Esophagus (tissue), 2 donors: ENCODE measurements at regions not wholly inside any gene's neighbourhood (a gene's known extent, or its start where the extent isn't known, plus 50 kb on each side); places are given as distances from the start of the nearest gene placed in this dataset.

Experiments used
- H3K27ac ChIP-seq, 2 donors: one replicate each; pipeline ENCODE4 v1.5.1; 2013; ENCODE audit warnings: low read depth in 2 of 2, mild to moderate bottlenecking in 2 of 2, inconsistent platforms in 1 of 2, low read length in 1 of 2, moderate library complexity in 1 of 2
- H3K27me3 ChIP-seq, 2 donors: one replicate each; pipeline ENCODE4 v1.6.1; 2013; ENCODE audit warnings: low read length in 2 of 2, control low read depth in 1 of 2, mild to moderate bottlenecking in 1 of 2; ENCODE audit not compliant: insufficient read depth in 2 of 2, control insufficient read depth in 1 of 2
- H3K36me3 ChIP-seq, 2 donors: one replicate each; pipeline ENCODE4 v1.6.1; 2013; ENCODE audit warnings: low read length in 1 of 2; ENCODE audit not compliant: control insufficient read depth in 2 of 2, insufficient read depth in 2 of 2
- H3K4me1 ChIP-seq, 2 donors: one replicate each; pipeline ENCODE4 v1.6.1; 2013; ENCODE audit warnings: low read length in 1 of 2; ENCODE audit not compliant: control insufficient read depth in 2 of 2, insufficient read depth in 2 of 2
- H3K4me3 ChIP-seq, 2 donors: one replicate each; pipeline ENCODE4 v1.5.1; 2013; ENCODE audit warnings: low read length in 2 of 2, mild to moderate bottlenecking in 2 of 2, low read depth in 1 of 2, moderate library complexity in 1 of 2
- H3K9me3 ChIP-seq, 2 donors: one replicate each; pipeline ENCODE4 v1.6.1; 2013; ENCODE audit warnings: mild to moderate bottlenecking in 2 of 2, low read depth in 1 of 2, low read length in 1 of 2, moderate library complexity in 1 of 2; ENCODE audit not compliant: control insufficient read depth in 2 of 2, insufficient read depth in 1 of 2
- WGBS, 2 donors: extraction: QIAGEN DNeasy Blood & Tissue Kit; methylation state at CpG; one replicate each; pipeline ENCODE4 v1.1.7; 2013; 5-methylcytosine and 5-hydroxymethylcytosine counted together
- donor health status: healthy with polysubstance abuse.
- donor health status: Bipolar disorder and iron deficiency.

- H3K4me3 ChIP-seq: no peak overlapping the region
- no peaks in the 10 kb centered on the region for H3K27me3 ChIP-seq
- 35 to 38% methylated on average over 1 of the region's 1 CpG for WGBS, 2 donors
- no peaks in the 10 kb centered on the region for H3K9me3 ChIP-seq
- H3K36me3 ChIP-seq: no peaks in the 10 kb centered on the region
- H3K27ac ChIP-seq: no peak overlapping the region
- H3K4me1 ChIP-seq: no peaks in the 10 kb centered on the region
Observed at GRCh38 chr6:140548366-140548765, 1173.9 kb upstream of the CITED2 start.

DNA sequence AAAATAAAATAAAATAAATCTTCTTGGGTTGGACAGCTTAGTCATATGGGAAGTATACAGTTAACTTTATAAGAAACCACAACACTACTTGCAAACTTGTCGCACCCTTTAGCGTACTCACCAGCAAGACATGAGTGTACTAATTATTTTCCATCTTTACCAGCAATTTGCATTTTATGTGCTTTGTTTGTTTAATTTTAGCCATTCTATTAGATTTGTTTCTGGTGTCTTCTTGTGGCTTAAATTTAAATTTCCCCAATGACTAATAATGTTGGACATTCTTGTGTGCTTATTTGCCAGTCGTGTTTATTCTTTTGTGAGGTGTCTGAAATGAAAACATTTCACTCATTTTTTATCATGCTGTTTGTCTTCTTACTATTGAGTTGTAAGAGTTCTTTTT lies 1172.2 kb upstream of the CITED2 start:
- no peaks in the 10 kb centered on the region for H3K4me1 ChIP-seq
- H3K27ac ChIP-seq: no peak overlapping the region
- no peaks in the 10 kb centered on the region for H3K36me3 ChIP-seq
- no peak overlapping the region for H3K4me3 ChIP-seq
- H3K9me3 ChIP-seq: no peaks in the 10 kb centered on the region
- WGBS, 2 donors: 74 to 89% methylated on average over 3 of the region's 3 CpGs
- H3K27me3 ChIP-seq: no peaks in the 10 kb centered on the region

DNA sequence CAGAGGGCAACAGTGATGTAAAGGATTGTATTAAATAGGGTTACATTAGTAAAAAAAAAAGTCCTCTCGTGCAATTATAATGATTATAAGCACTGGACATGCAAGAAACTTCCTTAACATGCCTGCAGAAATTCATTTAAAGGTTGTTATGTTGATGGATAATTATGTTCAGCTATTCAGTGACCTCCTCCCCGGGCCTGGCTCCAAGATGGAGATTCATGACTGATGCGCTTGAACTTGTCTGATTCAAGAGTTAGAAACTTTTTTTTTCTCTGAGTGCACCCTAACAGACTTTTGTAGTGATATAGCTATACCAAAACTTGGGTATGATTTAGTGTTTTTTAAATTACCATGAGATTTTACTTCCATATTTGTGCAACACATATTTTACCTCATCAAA lies 1170.0 kb upstream of the CITED2 start:
- Histone ChIP-seq H3K27me3 (no peaks in the 10 kb centered on the region), H3K27ac (no peak overlapping the region), H3K36me3 (no peaks in the 10 kb centered on the region), H3K4me1 (no peaks in the 10 kb centered on the region), H3K4me3 (no peak overlapping the region), H3K9me3 (no peaks in the 10 kb centered on the region)
- WGBS, 2 donors: 64 to 84% methylated on average over 3 of the region's 3 CpGs

DNA sequence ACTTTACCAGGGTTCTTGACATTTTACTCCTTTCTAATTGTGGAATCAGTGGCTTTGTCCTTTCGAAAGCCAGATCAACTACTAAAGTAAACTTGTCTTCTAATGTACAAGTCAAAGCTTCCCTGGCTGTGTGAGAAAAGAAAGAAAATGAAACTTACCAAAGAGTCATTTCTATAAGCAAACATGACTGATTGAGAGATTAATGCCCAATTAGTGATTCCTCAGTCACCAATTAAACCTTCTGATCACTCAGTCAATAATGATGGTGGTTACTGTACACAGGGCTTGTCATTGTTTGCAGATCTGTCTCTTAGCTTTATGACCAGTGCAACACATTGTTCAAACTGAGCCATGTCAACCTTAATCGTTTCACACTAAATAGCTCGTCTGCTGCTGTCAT lies 1168.4 kb upstream of the CITED2 start:
- no peaks in the 10 kb centered on the region for H3K27me3 ChIP-seq
- H3K4me3 ChIP-seq: no peak overlapping the region
- no peak overlapping the region for H3K27ac ChIP-seq
- no peaks in the 10 kb centered on the region for H3K9me3 ChIP-seq
- H3K4me1 ChIP-seq: no peaks in the 10 kb centered on the region
- 66 to 83% methylated on average over 3 of the region's 3 CpGs for WGBS, 2 donors
- H3K36me3 ChIP-seq: no peaks in the 10 kb centered on the region

GRCh38 chr6:140541288-140541687 lies 1166.8 kb upstream of the CITED2 start:
- Histone ChIP-seq H3K9me3 (no peaks in the 10 kb centered on the region), H3K4me3 (no peak overlapping the region), H3K4me1 (no peaks in the 10 kb centered on the region), H3K27me3 (no peaks in the 10 kb centered on the region), H3K36me3 (no peaks in the 10 kb centered on the region), H3K27ac (no peak overlapping the region)
- 59 to 70% methylated on average over 7 of the region's 7 CpGs for WGBS, 2 donors

GRCh38 chr6:140540743-140541142 lies 1166.3 kb upstream of the CITED2 start:
- Histone ChIP-seq H3K27ac (no peak overlapping the region), H3K9me3 (no peaks in the 10 kb centered on the region), H3K36me3 (no peaks in the 10 kb centered on the region), H3K27me3 (no peaks in the 10 kb centered on the region), H3K4me3 (no peak overlapping the region), H3K4me1 (no peaks in the 10 kb centered on the region)
- WGBS, 2 donors: 71 to 80% methylated on average over 1 of the region's 1 CpG

GRCh38 chr6:140538926-140539325 lies 1164.5 kb upstream of the CITED2 start:
- no peaks in the 10 kb centered on the region for H3K9me3 ChIP-seq
- no peaks in the 10 kb centered on the region for H3K4me1 ChIP-seq
- no peak overlapping the region for H3K4me3 ChIP-seq
- H3K27me3 ChIP-seq: no peaks in the 10 kb centered on the region
- no peak overlapping the region for H3K27ac ChIP-seq
- no peaks in the 10 kb centered on the region for H3K36me3 ChIP-seq

DNA sequence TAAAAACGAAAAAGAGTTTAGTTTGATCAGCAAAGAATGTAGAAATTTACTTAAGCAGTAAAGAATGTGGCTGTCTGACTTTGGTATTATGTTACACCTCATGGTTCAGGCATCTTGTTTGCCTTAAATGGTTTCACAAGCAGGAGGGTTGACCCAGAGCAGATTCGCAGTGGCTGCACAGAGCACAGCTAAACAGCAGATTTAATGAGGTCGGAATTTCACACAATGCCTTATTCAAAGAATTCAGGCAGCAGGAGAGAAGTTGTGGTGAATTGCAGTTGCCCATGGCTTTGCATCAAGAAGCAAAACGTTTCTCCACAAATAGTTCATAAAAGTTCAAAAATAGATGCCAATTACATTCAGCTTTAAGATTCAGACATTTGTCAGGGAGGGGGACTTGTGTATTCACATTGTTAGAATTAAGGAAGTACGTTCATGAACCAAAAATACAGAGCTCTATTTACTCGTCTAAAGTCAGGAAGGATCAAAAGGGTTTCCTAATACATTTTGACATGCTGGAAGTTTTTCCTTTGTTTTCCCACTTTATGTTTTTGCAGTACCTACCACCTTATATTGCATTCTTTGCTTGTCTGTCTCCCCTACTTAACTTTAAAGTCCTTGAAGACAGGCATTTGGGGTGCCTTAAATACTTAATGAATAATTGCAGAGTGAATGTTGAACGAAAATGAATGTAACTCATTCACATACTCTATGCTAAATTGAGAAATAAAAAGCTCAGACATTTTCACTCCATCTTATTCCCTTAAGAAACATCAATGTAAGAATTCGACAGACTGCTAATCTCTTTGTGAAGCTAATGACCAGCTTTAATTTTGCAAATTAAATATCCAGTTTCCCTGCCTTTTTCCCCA lies 1163.6 kb upstream of the CITED2 start:
- Histone ChIP-seq H3K36me3 (no peaks in the 10 kb centered on the region), H3K4me3 (no peak overlapping the region), H3K27ac (no peak overlapping the region), H3K27me3 (no peaks in the 10 kb centered on the region), H3K4me1 (no peaks in the 10 kb centered on the region), H3K9me3 (no peaks in the 10 kb centered on the region)
- WGBS, 2 donors: 21 to 31% methylated on average over 8 of the region's 8 CpGs

DNA sequence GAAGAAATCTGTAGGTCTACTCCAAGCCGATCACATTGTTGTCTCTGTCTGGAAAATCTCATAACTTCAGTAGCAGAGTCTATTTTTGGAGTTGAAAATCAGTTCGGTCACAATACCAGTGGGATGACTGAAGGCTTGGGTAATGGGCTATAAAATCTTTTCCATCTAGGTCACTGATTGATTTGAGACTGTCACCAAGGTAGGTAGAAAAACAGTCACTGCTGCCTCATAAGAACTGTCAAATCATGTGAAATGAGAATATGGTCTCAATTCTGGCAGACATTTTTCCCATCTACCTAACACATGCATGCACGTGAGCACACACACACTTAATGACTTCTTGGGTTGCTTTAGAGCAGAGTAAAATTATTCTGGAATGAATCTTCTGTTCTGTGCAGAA lies 1162.8 kb upstream of the CITED2 start:
- Histone ChIP-seq H3K27ac (no peak overlapping the region), H3K4me3 (no peak overlapping the region), H3K27me3 (no peaks in the 10 kb centered on the region), H3K9me3 (no peaks in the 10 kb centered on the region), H3K4me1 (no peaks in the 10 kb centered on the region), H3K36me3 (no peaks in the 10 kb centered on the region)
- WGBS, 2 donors: 74 to 76% methylated on average over 3 of the region's 3 CpGs

GRCh38 chr6:140535511-140535910 lies 1161.1 kb upstream of the CITED2 start:
- no peak overlapping the region for H3K4me3 ChIP-seq
- no peaks in the 10 kb centered on the region for H3K36me3 ChIP-seq
- no peaks in the 10 kb centered on the region for H3K4me1 ChIP-seq
- no peaks in the 10 kb centered on the region for H3K27me3 ChIP-seq
- 85 to 88% methylated on average over 1 of the region's 1 CpG for WGBS, 2 donors
- H3K9me3 ChIP-seq: no peaks in the 10 kb centered on the region
- H3K27ac ChIP-seq: no peak overlapping the region
